SK-N-SH (cell line): ENCODE measurements at regions not wholly inside any gene's neighbourhood (a gene's known extent, or its start where the extent isn't known, plus 50 kb on each side); places are given as distances from the start of the nearest gene placed in this dataset.

ENCODE experiments used
- CTCF ChIA-PET: fragments of 300-600, 350-600 bp; formaldehyde crosslinking; extraction: SDS; loops from one replicate; lab custom pipeline; 2021; lab: Yijun Ruan, JAX
- POLR2A ChIA-PET: fragments of 350-600 bp; sonication (Branson Sonifier 250); formaldehyde crosslinking; extraction: SDS; loops from one replicate; lab custom pipeline; 2020; ENCODE audit warnings: antibody characterized with exemption, inconsistent platforms; lab: Yijun Ruan, JAX
- DNase-seq: peaks from one replicate; pipeline ENCODE4 v3.0.0; 2012
- H2AFZ ChIP-seq: fragments of 200-600 bp; sonication (generic); 2 replicates; pipeline ENCODE4 v1.8.1; 2016; ENCODE audit warnings: antibody characterized with exemption, mild to moderate bottlenecking, low read depth
- H3F3A ChIP-seq: fragments of 200-600 bp; sonication (generic); replicated peaks from 2 replicates; pipeline ENCODE3; 2016; ENCODE audit warnings: antibody characterized with exemption, mild to moderate bottlenecking; ENCODE audit not compliant: insufficient read depth
- H3K27ac ChIP-seq, 2 experiments: fragments of 200-500 bp in 1 of 2; fragments of 200-600 bp in 1 of 2; sonication (Bioruptor generic) in 1 of 2; sonication (generic), shearing (Covaris generic) in 1 of 2; 2 replicates each; pipeline versions ENCODE4 v1.5.1 to v1.6.1; 2014 to 2016; ENCODE audit warnings: low read depth in 2 of 2, inconsistent platforms in 1 of 2, low read length in 1 of 2, mild to moderate bottlenecking in 1 of 2, mixed read lengths in 1 of 2
- H3K27me3 ChIP-seq: fragments of 200-600 bp; sonication (generic), shearing (Covaris generic); 2 replicates; pipeline ENCODE4 v1.6.1; 2016; ENCODE audit warnings: mixed run types; ENCODE audit not compliant: insufficient read depth
- H3K36me3 ChIP-seq, 2 experiments: fragments of 200-500 bp in 1 of 2; fragments of 200-600 bp in 1 of 2; sonication (Bioruptor generic) in 1 of 2; sonication (generic) in 1 of 2; replicated peaks in 1 of 2; 2 replicates each; pipeline versions ENCODE3 to v1.5.1; 2014 to 2016; ENCODE audit warnings: low read length in 1 of 2, mild to moderate bottlenecking in 1 of 2; ENCODE audit not compliant: insufficient read depth in 2 of 2, control insufficient read depth in 1 of 2
- H3K4me1 ChIP-seq, 2 experiments: fragments of 200-500 bp in 1 of 2; fragments of 200-600 bp in 1 of 2; sonication (Bioruptor generic) in 1 of 2; sonication (generic), shearing (Covaris generic) in 1 of 2; 2 replicates each; pipeline versions ENCODE4 v1.5.1 to v1.6.1; 2014 to 2016; ENCODE audit warnings: low read depth in 1 of 2, low read length in 1 of 2, mixed run types in 1 of 2; ENCODE audit not compliant: insufficient read depth in 2 of 2, control insufficient read depth in 1 of 2
- H3K4me2 ChIP-seq: fragments of 200-600 bp; sonication (generic), shearing (Covaris generic); 2 replicates; pipeline ENCODE4 v1.6.1; 2017; ENCODE audit warnings: mixed run types
- H3K4me3 ChIP-seq, 2 experiments: fragments of 200-500 bp in 1 of 2; fragments of 200-600 bp in 1 of 2; sonication (Bioruptor generic) in 1 of 2; sonication (generic), shearing (Covaris generic) in 1 of 2; 2 replicates each; pipeline versions ENCODE4 v1.5.1 to v1.8.1; 2014 to 2016; ENCODE audit warnings: low read depth in 2 of 2, inconsistent platforms in 1 of 2, low read length in 1 of 2, mild to moderate bottlenecking in 1 of 2, mixed read lengths in 1 of 2, moderate library complexity in 1 of 2
- H3K79me2 ChIP-seq: fragments of 200-600 bp; sonication (generic); 2 replicates; pipeline ENCODE4 v1.8.1; 2017; ENCODE audit warnings: mild to moderate bottlenecking; ENCODE audit not compliant: insufficient read depth
- H3K9ac ChIP-seq: fragments of 200-600 bp; sonication (generic); 2 replicates; pipeline ENCODE4 v1.6.1; 2017; ENCODE audit warnings: mixed run types
- H3K9me2 ChIP-seq: fragments of 200-600 bp; sonication (generic); 2 replicates; pipeline ENCODE4 v1.6.1; 2017; ENCODE audit warnings: mixed run types
- H3K9me3 ChIP-seq: fragments of 200-600 bp; sonication (generic); 2 replicates; pipeline ENCODE4 v1.6.1; 2017; ENCODE audit warnings: mixed run types, mild to moderate bottlenecking, moderate library complexity
- H4K20me1 ChIP-seq: fragments of 200-600 bp; sonication (generic); 2 replicates; pipeline ENCODE4 v1.6.1; 2017; ENCODE audit warnings: mild to moderate bottlenecking, mixed run types; ENCODE audit not compliant: insufficient read depth
- CHD2 ChIP-seq: fragments of 150-350 bp; IDR thresholded peaks from 2 replicates; pipeline ENCODE4 v1.6.1; 2018; ENCODE audit warnings: low read length; ENCODE audit not compliant: partially characterized antibody
- ELF1 ChIP-seq: IDR thresholded peaks from 2 replicates; pipeline ENCODE4 v1.4.0; 2012
- FOSL2 ChIP-seq: IDR thresholded peaks from 2 replicates; pipeline ENCODE4 v1.4.0; 2012; ENCODE audit warnings: low read depth, mild to moderate bottlenecking, moderate library complexity, borderline replicate concordance
- FOXJ3 ChIP-seq: sonication (generic); formaldehyde crosslinking; IDR thresholded peaks from 2 replicates; pipeline ENCODE4 v1.5.1; 2020; ENCODE audit warnings: mild to moderate bottlenecking, missing genetic modification reagents
- FOXM1 ChIP-seq: IDR thresholded peaks from 2 replicates; pipeline ENCODE4 v1.4.0; 2012; ENCODE audit warnings: low read depth, mild to moderate bottlenecking
- GABPA ChIP-seq: IDR thresholded peaks from 2 replicates; pipeline ENCODE4 v1.4.0; 2012; ENCODE audit warnings: low read depth, mild to moderate bottlenecking
- GATA2 ChIP-seq: sonication (generic); formaldehyde crosslinking; IDR thresholded peaks from 2 replicates; pipeline ENCODE4 v1.5.0; 2020; ENCODE audit warnings: mild to moderate bottlenecking, missing genetic modification reagents
- MEF2A ChIP-seq: IDR thresholded peaks from 2 replicates; pipeline ENCODE4 v1.4.0; 2012; ENCODE audit warnings: low read depth, borderline replicate concordance
- MXI1 ChIP-seq: IDR thresholded peaks from 2 replicates; pipeline ENCODE4 v1.6.1; 2012; ENCODE audit warnings: mild to moderate bottlenecking, low read depth, low read length, improper control_type of control experiment
- NFIC ChIP-seq: IDR thresholded peaks from 2 replicates; pipeline ENCODE4 v1.4.0; 2012; ENCODE audit warnings: borderline replicate concordance
- NRF1 ChIP-seq: IDR thresholded peaks from 2 replicates; pipeline ENCODE4 v1.6.1; 2012; ENCODE audit warnings: low read depth, mild to moderate bottlenecking, low read length
- PBX3 ChIP-seq: IDR thresholded peaks from 2 replicates; pipeline ENCODE4; 2012
- REST ChIP-seq: IDR thresholded peaks from 2 replicates; pipeline ENCODE4 v1.6.1; 2012; ENCODE audit warnings: mild to moderate bottlenecking, low read depth, low read length, moderate library complexity
- RFX5 ChIP-seq: IDR thresholded peaks from 2 replicates; pipeline ENCODE4 v1.6.1; 2012; ENCODE audit warnings: mild to moderate bottlenecking, improper control_type of control experiment, low read length
- RXRA ChIP-seq: IDR thresholded peaks from 2 replicates; pipeline ENCODE4 v1.4.0; 2012; ENCODE audit warnings: low read depth, mild to moderate bottlenecking, borderline replicate concordance
- TAF1 ChIP-seq: IDR thresholded peaks from 2 replicates; pipeline ENCODE4 v1.6.1; 2012; ENCODE audit warnings: low read depth, mild to moderate bottlenecking, low read length, moderate library complexity, borderline replicate concordance
- TCF12 ChIP-seq: IDR thresholded peaks from 2 replicates; pipeline ENCODE4 v1.4.0; 2012
- USF1 ChIP-seq: IDR thresholded peaks from 2 replicates; pipeline ENCODE4 v1.4.0; 2012; ENCODE audit warnings: low read depth, borderline replicate concordance
- USF2 ChIP-seq: fragments of 150-350 bp; IDR thresholded peaks from 2 replicates; pipeline ENCODE4 v1.6.1; 2017; ENCODE audit warnings: antibody characterized with exemption, low read length, low read depth, borderline replicate concordance
- YY1 ChIP-seq: IDR thresholded peaks from 2 replicates; pipeline ENCODE4 v1.4.0; 2012; ENCODE audit warnings: low read depth, mild to moderate bottlenecking
- WGBS: methylation state at CpG from one replicate; pipeline ENCODE4 v1.1.6; 2017; ENCODE audit warnings: low lambda C conversion rate; 5-methylcytosine and 5-hydroxymethylcytosine counted together

- DNase-seq: no peak
- 22% methylated on average over 2 of the region's 2 CpGs for WGBS
- Histone ChIP-seq H3K9me2 (no peaks in the 10 kb centered on the region), H2AFZ (no peak overlapping the region), H3K36me3 (no peaks in the 10 kb centered on the region), H3K4me2 (no peak overlapping the region), H3F3A (peaks cover 6% of the 10 kb centered on the region), H3K9ac (no peak overlapping the region), H3K79me2 (no peaks in the 10 kb centered on the region), H3K27ac (peak overlapping the region; percentile 23 to 64; a peak in 2 of 4 replicates), H3K9me3 (0 out of 2 replicates have a peak, but pooled peaks cover 9% of the 10 kb centered on the region), H3K4me1 (no peaks in the 10 kb centered on the region; a peak in 1 of 4 replicates), H3K4me3 (no peak overlapping the region), H3K27me3 (no peaks in the 10 kb centered on the region), H4K20me1 (no peaks in the 10 kb centered on the region)
- ChIA-PET POLR2A (no interaction called here), CTCF (no interaction called here)
- TF ChIP-seq YY1 (no peak), TAF1 (no peak), MEF2A (no peak), GATA2 (CRISPR knock-in tag) (no peak), FOXJ3 (no peak), ELF1 (no peak), RFX5 (no peak), NRF1 (no peak), FOXM1 (no peak), MXI1 (no peak), NFIC (no peak), USF1 (no peak), REST (no peak), FOSL2 (no peak), TCF12 (no peak), PBX3 (no peak), USF2 (no peak), GABPA (no peak), CHD2 (no peak), RXRA (no peak)
Observed at GRCh38 chr9:13478160-13478559, 198.7 kb upstream of the MPDZ start.
